Astrocyte (in vitro differentiated cells and primary cell): ENCODE measurements at regions not wholly inside any gene's neighbourhood (a gene's known extent, or its start where the extent isn't known, plus 50 kb on each side); places are given as distances from the start of the nearest gene placed in this dataset.

ENCODE experiments used
- DNase-seq: peaks from one replicate; pipeline ENCODE4 v3.0.0-alpha.2; 2010; ENCODE audit warnings: low read depth
- FAIRE-seq: peaks from 2 replicates; lab custom pipeline; 2011; peaks lifted over from hg19 to GRCh38; lab: Jason Lieb, UNC
- H2AFZ ChIP-seq: 2 replicates; pipeline ENCODE4 v1.6.0; 2012; ENCODE audit warnings: low read depth, low read length, inconsistent platforms
- H3K27ac ChIP-seq: 2 replicates; pipeline ENCODE4 v1.5.1; 2011; ENCODE audit warnings: low read depth, low read length, inconsistent platforms
- H3K27me3 ChIP-seq: 2 replicates; pipeline ENCODE4 v1.6.0; 2011; ENCODE audit warnings: low read length, inconsistent platforms; ENCODE audit not compliant: insufficient read depth
- H3K36me3 ChIP-seq: 2 replicates; pipeline ENCODE4 v1.5.1; 2011; ENCODE audit warnings: low read length, inconsistent platforms; ENCODE audit not compliant: insufficient read depth
- H3K4me1 ChIP-seq: 2 replicates; pipeline ENCODE4 v1.5.1; 2011; ENCODE audit warnings: low read length, inconsistent platforms; ENCODE audit not compliant: insufficient read depth
- H3K4me2 ChIP-seq: 2 replicates; pipeline ENCODE4 v1.6.0; 2012; ENCODE audit warnings: low read length, inconsistent platforms
- H3K4me3 ChIP-seq: 2 replicates; pipeline ENCODE4 v1.5.1; 2011; ENCODE audit warnings: low read depth, mild to moderate bottlenecking, low read length, inconsistent platforms; ENCODE audit not compliant: insufficient read depth
- H3K79me2 ChIP-seq: 2 replicates; pipeline ENCODE4 v1.6.0; 2012; ENCODE audit warnings: mild to moderate bottlenecking, low read length, inconsistent platforms; ENCODE audit not compliant: insufficient read depth
- H3K9ac ChIP-seq: 2 replicates; pipeline ENCODE4 v1.6.0; 2012; ENCODE audit warnings: mild to moderate bottlenecking, low read length, inconsistent platforms
- H3K9me3 ChIP-seq: 2 replicates; pipeline ENCODE4 v1.5.1; 2012; ENCODE audit warnings: low read depth, mild to moderate bottlenecking, low read length, inconsistent platforms; ENCODE audit not compliant: insufficient read depth
- H4K20me1 ChIP-seq: 2 replicates; pipeline ENCODE4 v1.6.0; 2012; ENCODE audit warnings: low read length, inconsistent platforms; ENCODE audit not compliant: insufficient read depth
- H3K27ac Mint-ChIP-seq: one replicate; pipeline ENCODE4 v1.8.0; 2021; ENCODE audit warnings: mild to moderate bottlenecking, mixed read lengths; ENCODE audit not compliant: unreplicated experiment
- H3K27me3 Mint-ChIP-seq: one replicate; pipeline ENCODE4 v1.8.0; 2021; ENCODE audit warnings: low read depth, mixed read lengths; ENCODE audit not compliant: unreplicated experiment
- H3K36me3 Mint-ChIP-seq: one replicate; pipeline ENCODE4 v1.8.0; 2021; ENCODE audit warnings: low read depth, mixed read lengths; ENCODE audit not compliant: unreplicated experiment
- H3K4me1 Mint-ChIP-seq: one replicate; pipeline ENCODE4 v1.8.0; 2021; ENCODE audit warnings: low read depth, mixed read lengths; ENCODE audit not compliant: unreplicated experiment
- H3K4me3 Mint-ChIP-seq: one replicate; pipeline ENCODE4 v1.8.0; 2021; ENCODE audit warnings: mild to moderate bottlenecking, moderate library complexity, mixed read lengths; ENCODE audit not compliant: unreplicated experiment
- H3K9me3 Mint-ChIP-seq: one replicate; pipeline ENCODE4 v1.8.0; 2021; ENCODE audit warnings: mild to moderate bottlenecking, mixed read lengths; ENCODE audit not compliant: unreplicated experiment
- EZH2 ChIP-seq: IDR thresholded peaks from 2 replicates; pipeline ENCODE4 v1.6.1; 2012; ENCODE audit warnings: mild to moderate bottlenecking, low read length, inconsistent platforms; ENCODE audit not compliant: insufficient read depth
- TF ChIP-seq, protein P1 (sequence below): IDR thresholded peaks from 2 replicates; pipeline ENCODE4 v1.5.1; 2011; ENCODE audit warnings: low read depth, mild to moderate bottlenecking, inconsistent platforms, low read length, moderate library complexity; ENCODE audit not compliant: insufficient read depth

DNA sequence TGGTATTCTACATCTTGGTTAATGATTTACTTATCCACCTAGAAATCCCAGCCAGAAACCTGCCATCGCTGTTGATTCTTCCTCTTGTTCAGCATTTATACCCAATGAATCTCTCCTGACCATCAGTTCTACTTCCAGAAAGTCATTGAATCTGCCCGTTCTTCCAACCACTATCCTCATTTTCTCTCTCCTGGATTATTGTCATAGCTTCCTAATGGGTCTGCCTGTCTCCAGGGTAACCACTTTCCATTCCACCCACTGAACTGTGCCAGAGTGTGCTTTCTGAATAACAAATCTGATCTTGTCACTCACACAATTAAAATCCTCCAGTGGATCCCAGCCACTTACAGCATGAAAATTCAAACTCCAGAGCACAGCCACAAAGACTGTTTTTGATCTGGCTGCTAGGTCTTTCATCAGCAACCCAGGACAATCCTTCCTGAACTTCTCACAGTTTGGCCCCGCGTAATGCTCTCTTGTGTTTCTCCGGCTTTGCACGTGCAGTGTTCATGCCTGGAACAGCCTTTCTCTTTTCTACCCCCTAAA is 330.6 kb downstream of the SPRY2 start:
- Histone ChIP-seq H3K27ac (no peak overlapping the region), H3K4me3 (no peak overlapping the region), H3K79me2 (no peaks in the 10 kb centered on the region), H3K4me1 (peaks cover 3% of the 10 kb centered on the region), H3K4me2 (no peak overlapping the region), H2AFZ (no peak overlapping the region), H3K36me3 (no peaks in the 10 kb centered on the region), H3K27me3 (no peaks in the 10 kb centered on the region), H3K9me3 (no peaks in the 10 kb centered on the region), H3K9ac (no peak overlapping the region), H4K20me1 (no peaks in the 10 kb centered on the region)
- FAIRE-seq (no peak), DNase-seq (no peak)
- Mint-ChIP-seq H3K27me3 (no peaks in the 10 kb centered on the region), H3K27ac (no peak overlapping the region), H3K9me3 (no peaks in the 10 kb centered on the region), H3K4me1 (peaks cover 6% of the 10 kb centered on the region), H3K4me3 (no peak overlapping the region), H3K36me3 (no peaks in the 10 kb centered on the region)
- TF ChIP-seq, protein P1, sequence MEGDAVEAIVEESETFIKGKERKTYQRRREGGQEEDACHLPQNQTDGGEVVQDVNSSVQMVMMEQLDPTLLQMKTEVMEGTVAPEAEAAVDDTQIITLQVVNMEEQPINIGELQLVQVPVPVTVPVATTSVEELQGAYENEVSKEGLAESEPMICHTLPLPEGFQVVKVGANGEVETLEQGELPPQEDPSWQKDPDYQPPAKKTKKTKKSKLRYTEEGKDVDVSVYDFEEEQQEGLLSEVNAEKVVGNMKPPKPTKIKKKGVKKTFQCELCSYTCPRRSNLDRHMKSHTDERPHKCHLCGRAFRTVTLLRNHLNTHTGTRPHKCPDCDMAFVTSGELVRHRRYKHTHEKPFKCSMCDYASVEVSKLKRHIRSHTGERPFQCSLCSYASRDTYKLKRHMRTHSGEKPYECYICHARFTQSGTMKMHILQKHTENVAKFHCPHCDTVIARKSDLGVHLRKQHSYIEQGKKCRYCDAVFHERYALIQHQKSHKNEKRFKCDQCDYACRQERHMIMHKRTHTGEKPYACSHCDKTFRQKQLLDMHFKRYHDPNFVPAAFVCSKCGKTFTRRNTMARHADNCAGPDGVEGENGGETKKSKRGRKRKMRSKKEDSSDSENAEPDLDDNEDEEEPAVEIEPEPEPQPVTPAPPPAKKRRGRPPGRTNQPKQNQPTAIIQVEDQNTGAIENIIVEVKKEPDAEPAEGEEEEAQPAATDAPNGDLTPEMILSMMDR = no peak
- no peak for TF ChIP-seq EZH2

DNA sequence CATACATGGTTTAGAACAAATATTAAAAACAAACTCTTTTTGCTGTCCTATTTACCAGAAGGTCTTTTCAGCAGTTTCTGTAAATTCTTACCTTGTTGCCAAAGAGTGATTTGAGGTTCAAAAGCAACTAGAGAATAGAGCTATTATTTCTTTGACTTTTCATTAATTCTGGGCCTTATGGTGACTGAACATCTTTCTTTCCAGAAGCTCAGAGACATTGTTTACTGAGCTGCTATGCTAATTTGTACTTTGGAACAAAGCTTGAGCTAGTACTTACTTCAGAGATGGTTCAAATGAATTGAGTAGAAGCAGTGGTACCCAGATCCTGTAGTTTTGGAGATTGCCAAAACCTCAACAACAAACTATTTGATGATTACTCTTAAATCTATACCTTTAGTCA is 331.2 kb downstream of the SPRY2 start:
- H3K27me3 ChIP-seq = no peaks in the 10 kb centered on the region
- peaks cover 3% of the 10 kb centered on the region for H3K4me1 ChIP-seq
- H2AFZ ChIP-seq = no peak overlapping the region
- no peaks in the 10 kb centered on the region for H3K27me3 Mint-ChIP-seq
- H3K9me3 Mint-ChIP-seq = no peaks in the 10 kb centered on the region
- no peak for FAIRE-seq
- no peak for DNase-seq
- no peaks in the 10 kb centered on the region for H4K20me1 ChIP-seq
- no peak for TF ChIP-seq EZH2
- TF ChIP-seq, protein P1 = no peak
- H3K9ac ChIP-seq = no peak overlapping the region
- H3K9me3 ChIP-seq = no peaks in the 10 kb centered on the region
- H3K4me2 ChIP-seq = no peak overlapping the region
- H3K36me3 Mint-ChIP-seq = no peaks in the 10 kb centered on the region
- no peak overlapping the region for H3K4me3 Mint-ChIP-seq
- H3K27ac Mint-ChIP-seq = no peak overlapping the region
- no peak overlapping the region for H3K27ac ChIP-seq
- no peaks in the 10 kb centered on the region for H3K36me3 ChIP-seq
- peaks cover 6% of the 10 kb centered on the region for H3K4me1 Mint-ChIP-seq
- H3K79me2 ChIP-seq = no peaks in the 10 kb centered on the region
- H3K4me3 ChIP-seq = no peak overlapping the region

- Histone ChIP-seq H3K79me2 (no peaks in the 10 kb centered on the region), H3K9me3 (no peaks in the 10 kb centered on the region), H2AFZ (no peak overlapping the region), H3K4me1 (peaks cover 4% of the 10 kb centered on the region), H3K4me3 (no peak overlapping the region), H3K27ac (no peak overlapping the region), H3K36me3 (no peaks in the 10 kb centered on the region), H3K27me3 (no peaks in the 10 kb centered on the region), H3K9ac (no peak overlapping the region), H4K20me1 (no peaks in the 10 kb centered on the region), H3K4me2 (no peak overlapping the region)
- no peak for FAIRE-seq
- Mint-ChIP-seq H3K9me3 (no peaks in the 10 kb centered on the region), H3K36me3 (no peaks in the 10 kb centered on the region), H3K27ac (no peak overlapping the region), H3K4me3 (no peak overlapping the region), H3K4me1 (peaks cover 7% of the 10 kb centered on the region), H3K27me3 (no peaks in the 10 kb centered on the region)
- no peak for DNase-seq
- TF ChIP-seq, protein P1 = no peak
- TF ChIP-seq EZH2 = no peak
These were observed 334.0 kb downstream of the SPRY2 start for GRCh38 chr13:80006940-80007339.
